Trophoblast cell (in vitro differentiated cells and primary cell): ENCODE measurements at regions not wholly inside any gene's neighbourhood (a gene's known extent, or its start where the extent isn't known, plus 50 kb on each side); places are given as distances from the start of the nearest gene placed in this dataset.

Experiments used
- DNase-seq, 2 donors: peaks; one replicate each; pipeline ENCODE4 v3.0.0-alpha.2; 2016
- H2AFZ ChIP-seq: 2 replicates; pipeline ENCODE4 v1.6.1; 2013; ENCODE audit warnings: low read length, moderate library complexity, mild to moderate bottlenecking; ENCODE audit not compliant: insufficient read depth, poor library complexity
- H2AK5ac ChIP-seq: 2 replicates; pipeline ENCODE4 v1.6.1; 2013; ENCODE audit warnings: mild to moderate bottlenecking, low read length
- H2BK120ac ChIP-seq: 2 replicates; pipeline ENCODE4 v1.6.1; 2013; ENCODE audit warnings: low read length, mild to moderate bottlenecking, moderate library complexity; ENCODE audit not compliant: insufficient read depth, poor library complexity
- H2BK12ac ChIP-seq: 2 replicates; pipeline ENCODE4 v1.6.1; 2013; ENCODE audit warnings: mild to moderate bottlenecking, low read length, moderate library complexity
- H2BK5ac ChIP-seq: 2 replicates; pipeline ENCODE4 v1.6.1; 2013; ENCODE audit warnings: low read length, low read depth, moderate library complexity, mild to moderate bottlenecking; ENCODE audit not compliant: poor library complexity
- H3K14ac ChIP-seq: 2 replicates; pipeline ENCODE4 v1.6.1; 2013; ENCODE audit warnings: mild to moderate bottlenecking, low read length
- H3K18ac ChIP-seq: 2 replicates; pipeline ENCODE4 v1.6.1; 2013; ENCODE audit warnings: mild to moderate bottlenecking, low read length
- H3K23ac ChIP-seq: 2 replicates; pipeline ENCODE4 v1.6.1; 2013; ENCODE audit warnings: low read length
- H3K27ac ChIP-seq: 2 replicates; pipeline ENCODE4 v1.5.1; 2013; ENCODE audit warnings: low read depth, mild to moderate bottlenecking, inconsistent platforms, low read length, moderate library complexity
- H3K27me3 ChIP-seq: 2 replicates; pipeline ENCODE4 v1.6.1; 2013; ENCODE audit warnings: inconsistent platforms, mild to moderate bottlenecking, low read length, moderate library complexity; ENCODE audit not compliant: insufficient read depth
- H3K36me3 ChIP-seq, 2 experiments: 1 replicate in 1 of 2; 2 replicates in 1 of 2; pipeline ENCODE4 v1.6.1; 2013; ENCODE audit warnings: low read length in 2 of 2, mild to moderate bottlenecking in 2 of 2, moderate library complexity in 1 of 2; ENCODE audit not compliant: insufficient read depth in 2 of 2, control insufficient read depth in 1 of 2
- H3K4ac ChIP-seq: 2 replicates; pipeline ENCODE4 v1.6.1; 2013; ENCODE audit warnings: low read depth, mild to moderate bottlenecking, low read length, moderate library complexity
- H3K4me1 ChIP-seq, 2 experiments: 1 replicate in 1 of 2; 2 replicates in 1 of 2; pipeline ENCODE4 v1.6.1; 2013; ENCODE audit warnings: low read length in 2 of 2, mild to moderate bottlenecking in 2 of 2, moderate library complexity in 1 of 2; ENCODE audit not compliant: insufficient read depth in 2 of 2, control insufficient read depth in 1 of 2
- H3K4me2 ChIP-seq: 2 replicates; pipeline ENCODE4 v1.6.1; 2013; ENCODE audit warnings: inconsistent platforms, mild to moderate bottlenecking, low read length, moderate library complexity
- H3K4me3 ChIP-seq: 2 replicates; pipeline ENCODE4 v1.5.1; 2013; ENCODE audit warnings: mild to moderate bottlenecking, low read depth, low read length, inconsistent platforms
- H3K79me1 ChIP-seq: one replicate; pipeline ENCODE4 v1.6.1; 2013; ENCODE audit warnings: low read length
- H3K79me2 ChIP-seq: 2 replicates; pipeline ENCODE4 v1.6.1; 2013; ENCODE audit warnings: low read length, mild to moderate bottlenecking; ENCODE audit not compliant: control insufficient read depth, insufficient read depth, poor library complexity
- H3K9ac ChIP-seq: 2 replicates; pipeline ENCODE4 v1.6.1; 2013; ENCODE audit warnings: mild to moderate bottlenecking, low read length
- H3K9me3 ChIP-seq: 2 replicates; pipeline ENCODE4 v1.6.1; 2013; ENCODE audit warnings: low read depth, mild to moderate bottlenecking, control low read depth, inconsistent platforms, low read length; ENCODE audit not compliant: insufficient read depth
- H4K12ac ChIP-seq: 2 replicates; pipeline ENCODE4 v1.6.1; 2013; ENCODE audit warnings: low read depth, mild to moderate bottlenecking, low read length, moderate library complexity
- H4K8ac ChIP-seq: 2 replicates; pipeline ENCODE4 v1.6.1; 2013; ENCODE audit warnings: low read depth, mild to moderate bottlenecking, low read length, moderate library complexity
- H4K91ac ChIP-seq: one replicate; pipeline ENCODE4 v1.6.1; 2013; ENCODE audit warnings: low read depth, mild to moderate bottlenecking, low read length, moderate library complexity
- WGBS: extraction: QIAGEN DNeasy Blood & Tissue Kit; methylation state at CpG from one replicate; pipeline ENCODE4 v1.1.7; 2013; ENCODE audit warnings: missing lambda C conversion rate; ENCODE audit not compliant: insufficient read length, insufficient coverage; ENCODE audit errors: extremely low coverage; 5-methylcytosine and 5-hydroxymethylcytosine counted together

- H4K91ac ChIP-seq = no peak overlapping the region
- no CpG with 5 or more reads among the region's 1 CpG for WGBS
Measured at GRCh38 chr7:16232273-16232672, 189.1 kb downstream of the CRPPA start.

DNA sequence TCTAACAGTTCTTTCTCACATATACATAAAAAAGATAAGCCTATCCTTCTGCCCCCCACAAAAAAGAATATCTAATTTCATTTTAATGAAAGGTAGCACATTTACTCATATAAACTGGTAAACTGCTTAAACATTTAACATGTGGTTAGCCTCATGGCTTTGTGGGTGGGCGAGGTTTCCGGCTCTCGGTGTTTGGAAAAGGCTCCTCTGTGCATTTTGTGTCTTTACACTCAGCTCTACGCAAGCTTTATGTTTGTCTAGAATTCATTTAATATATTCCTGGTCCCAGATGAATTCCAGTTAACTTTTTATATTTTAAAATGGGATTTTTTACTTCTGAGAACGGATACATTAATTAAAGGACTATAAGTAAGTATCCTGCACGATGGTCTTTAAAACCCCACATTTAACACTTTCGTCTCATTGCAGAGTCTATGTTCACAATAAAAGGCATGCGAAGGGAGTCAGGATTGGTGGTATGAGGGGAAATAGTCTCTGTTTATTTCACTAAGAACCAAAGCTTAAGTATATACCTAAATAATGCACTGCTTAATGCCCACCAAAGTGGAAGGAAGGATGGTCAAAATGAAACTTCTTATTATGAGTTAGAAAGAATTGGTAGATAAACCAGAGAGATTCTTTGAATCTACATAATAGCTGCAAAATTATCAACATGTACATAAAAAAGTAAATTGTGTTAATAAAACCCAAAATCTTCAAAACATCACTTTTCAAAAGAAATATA lies 197.2 kb downstream of the CRPPA start:
- Histone ChIP-seq H3K23ac (no peak overlapping the region), H3K79me1 (no peaks in the 10 kb centered on the region), H3K4me2 (no peak overlapping the region), H4K12ac (no peak overlapping the region), H3K79me2 (no peaks in the 10 kb centered on the region), H2AK5ac (no peak overlapping the region), H3K27me3 (no peaks in the 10 kb centered on the region), H4K91ac (no peak overlapping the region), H2BK12ac (no peak overlapping the region), H3K9ac (no peak overlapping the region), H4K8ac (no peak overlapping the region), H3K36me3 (no peaks in the 10 kb centered on the region), H3K4me3 (no peak overlapping the region), H3K4ac (no peak overlapping the region), H2BK5ac (no peak overlapping the region), H3K9me3 (no peaks in the 10 kb centered on the region), H2BK120ac (no peak overlapping the region), H3K4me1 (no peaks in the 10 kb centered on the region), H3K14ac (no peak overlapping the region), H3K18ac (no peak overlapping the region), H3K27ac (no peak overlapping the region), H2AFZ (no peak overlapping the region)
- no CpG with 5 or more reads among the region's 8 CpGs for WGBS
- DNase-seq = no peak

More at GRCh38 chr7:16232273-16232672, 189.1 kb downstream of the CRPPA start:
- Histone ChIP-seq H3K79me2 (no peaks in the 10 kb centered on the region), H3K4ac (no peak overlapping the region), H3K9me3 (peaks cover 3% of the 10 kb centered on the region), H4K8ac (no peak overlapping the region), H3K9ac (no peak overlapping the region), H2BK12ac (no peak overlapping the region), H2AFZ (no peak overlapping the region), H3K18ac (no peak overlapping the region), H3K36me3 (no peaks in the 10 kb centered on the region), H3K27ac (no peak overlapping the region), H3K79me1 (no peaks in the 10 kb centered on the region), H2AK5ac (no peak overlapping the region), H4K12ac (no peak overlapping the region), H3K4me3 (no peak overlapping the region), H3K14ac (no peak overlapping the region), H2BK5ac (no peak overlapping the region), H3K4me2 (no peak overlapping the region), H3K4me1 (no peaks in the 10 kb centered on the region), H2BK120ac (no peak overlapping the region), H3K23ac (no peak overlapping the region), H3K27me3 (no peaks in the 10 kb centered on the region)
- no peak for DNase-seq

DNA sequence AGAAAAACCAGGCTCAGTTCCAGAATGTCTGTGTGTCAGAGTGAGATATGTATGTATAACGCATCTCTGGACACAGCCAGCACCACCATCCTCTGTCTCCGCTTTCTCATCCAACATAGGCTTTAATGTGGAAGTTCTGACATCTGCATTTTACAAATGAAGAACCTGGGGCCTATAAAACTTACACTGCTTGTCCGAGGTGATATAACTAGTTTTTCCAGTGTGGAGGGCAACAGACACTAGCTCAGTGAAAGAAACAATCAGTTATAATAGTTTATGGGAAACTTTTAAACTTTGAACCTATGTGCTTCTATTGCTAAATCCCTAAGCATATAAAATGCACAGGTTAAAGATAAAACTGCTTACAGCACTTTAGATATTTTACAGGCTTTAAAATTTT lies 208.7 kb downstream of the CRPPA start:
- Histone ChIP-seq H2BK12ac (no peak overlapping the region), H3K4me2 (no peak overlapping the region), H3K23ac (no peak overlapping the region), H2BK120ac (no peak overlapping the region), H4K12ac (no peak overlapping the region), H3K18ac (no peak overlapping the region), H3K79me1 (no peaks in the 10 kb centered on the region), H3K14ac (no peak overlapping the region), H3K4ac (no peak overlapping the region), H2AK5ac (no peak overlapping the region), H3K4me3 (no peak overlapping the region), H2BK5ac (no peak overlapping the region), H4K91ac (no peak overlapping the region), H3K9ac (no peak overlapping the region), H3K36me3 (no peaks in the 10 kb centered on the region), H3K27ac (no peak overlapping the region), H3K4me1 (no peaks in the 10 kb centered on the region), H3K9me3 (no peaks in the 10 kb centered on the region), H3K27me3 (no peaks in the 10 kb centered on the region), H2AFZ (no peak overlapping the region), H4K8ac (no peak overlapping the region), H3K79me2 (no peaks in the 10 kb centered on the region)
- DNase-seq = no peak
- WGBS = no CpG with 5 or more reads among the region's 3 CpGs

DNA sequence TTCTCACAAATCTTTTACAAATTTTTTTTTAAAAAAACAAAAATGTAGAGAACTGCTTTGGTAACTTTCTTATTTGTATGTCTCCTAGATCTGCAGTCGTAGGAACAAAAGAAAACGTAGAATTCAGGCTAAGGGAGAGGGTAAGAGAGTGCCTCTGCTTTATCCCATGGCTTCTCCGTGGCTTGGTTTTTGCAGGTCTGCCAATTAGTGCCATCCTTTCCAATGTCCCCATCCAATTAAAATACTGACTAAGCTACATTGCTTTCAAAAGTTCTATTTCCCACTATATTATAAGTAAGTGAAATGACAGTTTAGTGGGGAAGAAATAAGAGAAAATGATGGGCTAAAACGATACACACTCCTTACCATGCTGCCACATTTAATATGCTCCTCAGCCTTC lies 209.3 kb downstream of the CRPPA start:
- Histone ChIP-seq H4K91ac (no peak overlapping the region), H3K4ac (no peak overlapping the region), H3K27ac (no peak overlapping the region), H3K79me2 (no peaks in the 10 kb centered on the region), H3K36me3 (no peaks in the 10 kb centered on the region), H3K79me1 (no peaks in the 10 kb centered on the region), H3K9me3 (no peaks in the 10 kb centered on the region), H2AK5ac (no peak overlapping the region), H3K4me3 (no peak overlapping the region), H2BK5ac (no peak overlapping the region), H2BK120ac (no peak overlapping the region), H4K12ac (no peak overlapping the region), H3K27me3 (no peaks in the 10 kb centered on the region), H2BK12ac (no peak overlapping the region), H3K18ac (no peak overlapping the region), H3K9ac (no peak overlapping the region), H3K14ac (no peak overlapping the region), H2AFZ (no peak overlapping the region), H3K4me2 (no peak overlapping the region), H3K4me1 (no peaks in the 10 kb centered on the region), H3K23ac (no peak overlapping the region), H4K8ac (no peak overlapping the region)
- DNase-seq = no peak
- WGBS = no CpG with 5 or more reads among the region's 4 CpGs
